ENCODE measurements at regions not wholly inside any gene's neighbourhood (a gene's known extent, or its start where the extent isn't known, plus 50 kb on each side); places are given as distances from the start of the nearest gene placed in this dataset.

- Histone ChIP-seq H4K91ac (ENCODE audit: low read depth, low read length) (no peak overlapping the region), H2AFZ (ENCODE audit: insufficient read depth, low read length, poor library complexity) (no peak overlapping the region), H2BK12ac (ENCODE audit: low read length) (no peak overlapping the region), H3K36me3 (ENCODE audit: control insufficient read depth in 1 of 2, insufficient read depth in 2 of 2, low read length in 2 of 2) (no peaks in the 10 kb centered on the region), H2AK5ac (ENCODE audit: low read length) (no peak overlapping the region), H3K9me3 (ENCODE audit: insufficient read depth, low read depth, low read length) (no peaks in the 10 kb centered on the region), H3K4ac (ENCODE audit: low read depth, low read length) (no peak overlapping the region), H3K18ac (ENCODE audit: low read length) (no peak overlapping the region), H3K79me1 (ENCODE audit: low read length) (no peaks in the 10 kb centered on the region), H3K14ac (ENCODE audit: low read length) (no peak overlapping the region), H3K27me3 (ENCODE audit: insufficient read depth, low read length) (no peaks in the 10 kb centered on the region), H3K4me3 (ENCODE audit: low read depth, low read length) (no peak overlapping the region), H3K4me2 (ENCODE audit: low read length) (no peak overlapping the region), H4K8ac (ENCODE audit: low read depth, low read length) (no peak overlapping the region), H3K79me2 (ENCODE audit: control insufficient read depth, insufficient read depth, low read length, poor library complexity) (no peaks in the 10 kb centered on the region), H2BK120ac (ENCODE audit: insufficient read depth, low read length, poor library complexity) (no peak overlapping the region), H2BK5ac (ENCODE audit: low read depth, low read length, poor library complexity) (no peak overlapping the region), H3K23ac (ENCODE audit: low read length) (no peak overlapping the region), H3K9ac (ENCODE audit: low read length) (no peak overlapping the region), H3K27ac (ENCODE audit: low read depth, low read length) (no peak overlapping the region), H3K4me1 (ENCODE audit: control insufficient read depth in 1 of 2, insufficient read depth in 2 of 2, low read length in 2 of 2) (no peaks in the 10 kb centered on the region), H4K12ac (ENCODE audit: low read depth, low read length) (no peak overlapping the region)
- no peak for DNase-seq
- no CpG with 5 or more reads among the region's 4 CpGs for WGBS (ENCODE audit: extremely low coverage, insufficient coverage, insufficient read length)
Observed at GRCh38 chr1:181984006-181984405, 77.5 kb downstream of the ZNF648 start.

GRCh38 chr1:181981821-181982220, 79.7 kb downstream of the ZNF648 start:
- DNase-seq: no peak
- no peak overlapping the region for H2BK12ac ChIP-seq (ENCODE audit: low read length)
- H3K4ac ChIP-seq (ENCODE audit: low read depth, low read length): no peak overlapping the region
- H3K27me3 ChIP-seq (ENCODE audit: insufficient read depth, low read length): no peaks in the 10 kb centered on the region
- no peak overlapping the region for H2BK5ac ChIP-seq (ENCODE audit: low read depth, low read length, poor library complexity)
- H2BK120ac ChIP-seq (ENCODE audit: insufficient read depth, low read length, poor library complexity): no peak overlapping the region
- no peaks in the 10 kb centered on the region for H3K79me1 ChIP-seq (ENCODE audit: low read length)
- no peak overlapping the region for H3K9ac ChIP-seq (ENCODE audit: low read length)
- no peaks in the 10 kb centered on the region for H3K9me3 ChIP-seq (ENCODE audit: insufficient read depth, low read depth, low read length)
- H4K91ac ChIP-seq (ENCODE audit: low read depth, low read length): no peak overlapping the region
- H3K36me3 ChIP-seq (ENCODE audit: control insufficient read depth in 1 of 2, insufficient read depth in 2 of 2, low read length in 2 of 2): no peaks in the 10 kb centered on the region
- H4K8ac ChIP-seq (ENCODE audit: low read depth, low read length): no peak overlapping the region
- H2AK5ac ChIP-seq (ENCODE audit: low read length): no peak overlapping the region
- H3K79me2 ChIP-seq (ENCODE audit: control insufficient read depth, insufficient read depth, low read length, poor library complexity): no peaks in the 10 kb centered on the region
- H4K12ac ChIP-seq (ENCODE audit: low read depth, low read length): no peak overlapping the region
- H3K14ac ChIP-seq (ENCODE audit: low read length): no peak overlapping the region
- no peak overlapping the region for H3K23ac ChIP-seq (ENCODE audit: low read length)
- no peak overlapping the region for H3K4me2 ChIP-seq (ENCODE audit: low read length)
- no CpG with 5 or more reads among the region's 4 CpGs for WGBS (ENCODE audit: extremely low coverage, insufficient coverage, insufficient read length)
- no peak overlapping the region for H3K4me3 ChIP-seq (ENCODE audit: low read depth, low read length)
- H2AFZ ChIP-seq (ENCODE audit: insufficient read depth, low read length, poor library complexity): no peak overlapping the region
- H3K4me1 ChIP-seq (ENCODE audit: control insufficient read depth in 1 of 2, insufficient read depth in 2 of 2, low read length in 2 of 2): no peaks in the 10 kb centered on the region
- no peak overlapping the region for H3K18ac ChIP-seq (ENCODE audit: low read length)
- H3K27ac ChIP-seq (ENCODE audit: low read depth, low read length): no peak overlapping the region

- no peak overlapping the region for H4K91ac ChIP-seq (ENCODE audit: low read depth, low read length)
- H3K79me2 ChIP-seq (ENCODE audit: control insufficient read depth, insufficient read depth, low read length, poor library complexity): no peaks in the 10 kb centered on the region
- H3K4me1 ChIP-seq (ENCODE audit: control insufficient read depth in 1 of 2, insufficient read depth in 2 of 2, low read length in 2 of 2): no peaks in the 10 kb centered on the region
- H3K79me1 ChIP-seq (ENCODE audit: low read length): no peaks in the 10 kb centered on the region
- H3K36me3 ChIP-seq (ENCODE audit: control insufficient read depth in 1 of 2, insufficient read depth in 2 of 2, low read length in 2 of 2): no peaks in the 10 kb centered on the region
- no peak overlapping the region for H4K8ac ChIP-seq (ENCODE audit: low read depth, low read length)
- H2BK5ac ChIP-seq (ENCODE audit: low read depth, low read length, poor library complexity): no peak overlapping the region
- no peaks in the 10 kb centered on the region for H3K9me3 ChIP-seq (ENCODE audit: insufficient read depth, low read depth, low read length)
- no peak overlapping the region for H3K4me3 ChIP-seq (ENCODE audit: low read depth, low read length)
- H3K9ac ChIP-seq (ENCODE audit: low read length): no peak overlapping the region
- DNase-seq: no peak
- no peak overlapping the region for H2BK120ac ChIP-seq (ENCODE audit: insufficient read depth, low read length, poor library complexity)
- H4K12ac ChIP-seq (ENCODE audit: low read depth, low read length): no peak overlapping the region
- no peak overlapping the region for H3K23ac ChIP-seq (ENCODE audit: low read length)
- H2AFZ ChIP-seq (ENCODE audit: insufficient read depth, low read length, poor library complexity): no peak overlapping the region
- H2AK5ac ChIP-seq (ENCODE audit: low read length): no peak overlapping the region
- no peak overlapping the region for H3K14ac ChIP-seq (ENCODE audit: low read length)
- no peak overlapping the region for H3K4me2 ChIP-seq (ENCODE audit: low read length)
- no peak overlapping the region for H3K27ac ChIP-seq (ENCODE audit: low read depth, low read length)
- no peak overlapping the region for H3K4ac ChIP-seq (ENCODE audit: low read depth, low read length)
- H3K18ac ChIP-seq (ENCODE audit: low read length): no peak overlapping the region
- H2BK12ac ChIP-seq (ENCODE audit: low read length): no peak overlapping the region
- WGBS (ENCODE audit: extremely low coverage, insufficient coverage, insufficient read length): no CpG with 5 or more reads among the region's 1 CpG
- no peaks in the 10 kb centered on the region for H3K27me3 ChIP-seq (ENCODE audit: insufficient read depth, low read length)
Observed at GRCh38 chr1:181972256-181972655, 89.3 kb downstream of the ZNF648 start.

- Histone ChIP-seq H3K9ac (ENCODE audit: low read length) (no peak overlapping the region), H3K9me3 (ENCODE audit: insufficient read depth, low read depth, low read length) (no peaks in the 10 kb centered on the region), H2BK12ac (ENCODE audit: low read length) (no peak overlapping the region), H4K91ac (ENCODE audit: low read depth, low read length) (no peak overlapping the region), H2AFZ (ENCODE audit: insufficient read depth, low read length, poor library complexity) (no peak overlapping the region), H3K27me3 (ENCODE audit: insufficient read depth, low read length) (no peaks in the 10 kb centered on the region), H3K36me3 (ENCODE audit: control insufficient read depth in 1 of 2, insufficient read depth in 2 of 2, low read length in 2 of 2) (no peaks in the 10 kb centered on the region), H3K4me2 (ENCODE audit: low read length) (no peak overlapping the region), H3K27ac (ENCODE audit: low read depth, low read length) (no peak overlapping the region), H3K14ac (ENCODE audit: low read length) (no peak overlapping the region), H3K79me2 (ENCODE audit: control insufficient read depth, insufficient read depth, low read length, poor library complexity) (no peaks in the 10 kb centered on the region), H3K4me3 (ENCODE audit: low read depth, low read length) (no peak overlapping the region), H2AK5ac (ENCODE audit: low read length) (no peak overlapping the region), H3K18ac (ENCODE audit: low read length) (no peak overlapping the region), H3K4me1 (ENCODE audit: control insufficient read depth in 1 of 2, insufficient read depth in 2 of 2, low read length in 2 of 2) (no peaks in the 10 kb centered on the region), H4K12ac (ENCODE audit: low read depth, low read length) (no peak overlapping the region), H2BK5ac (ENCODE audit: low read depth, low read length, poor library complexity) (no peak overlapping the region), H3K4ac (ENCODE audit: low read depth, low read length) (no peak overlapping the region), H2BK120ac (ENCODE audit: insufficient read depth, low read length, poor library complexity) (no peak overlapping the region), H3K23ac (ENCODE audit: low read length) (no peak overlapping the region), H4K8ac (ENCODE audit: low read depth, low read length) (no peak overlapping the region), H3K79me1 (ENCODE audit: low read length) (no peaks in the 10 kb centered on the region)
- DNase-seq: no peak
Observed at GRCh38 chr1:181971424-181971823, 90.1 kb downstream of the ZNF648 start.

Data from trophoblast cell (in vitro differentiated cells and primary cell).